Right atrium auricular region (tissue), 2 donors: ENCODE measurements at regions not wholly inside any gene's neighbourhood (a gene's known extent, or its start where the extent isn't known, plus 50 kb on each side); places are given as distances from the start of the nearest gene placed in this dataset.

ENCODE experiments used
- DNase-seq: peaks from one replicate; pipeline ENCODE4 v3.0.0-alpha.2; 2019; ENCODE audit warnings: low spot score
- H3K27ac ChIP-seq, 2 donors: fragments of 200-600 bp; sonication (generic); 1 replicate in 1 of 2; 2 replicates in 1 of 2; pipeline ENCODE4 v1.5.1; 2016 to 2019
- H3K27me3 ChIP-seq, 2 donors: fragments of 200-600 bp; sonication (generic); one replicate each; pipeline versions ENCODE4 v1.5.1 to v1.6.0; 2017 to 2019
- H3K36me3 ChIP-seq: fragments of 200-600 bp; sonication (generic); one replicate; pipeline ENCODE4 v1.5.1; 2016
- H3K4me1 ChIP-seq, 2 donors: fragments of 200-600 bp; sonication (generic); one replicate each; pipeline versions ENCODE4 v1.5.1 to v1.6.0; 2017 to 2019
- H3K4me3 ChIP-seq, 2 donors: fragments of 200-600 bp; sonication (generic); 1 replicate in 1 of 2; 2 replicates in 1 of 2; pipeline ENCODE4 v1.5.1; 2017 to 2019; ENCODE audit warnings: mild to moderate bottlenecking in 1 of 2, moderate library complexity in 1 of 2
- H3K9me3 ChIP-seq, 2 donors: fragments of 200-600 bp; sonication (generic); one replicate each; pipeline ENCODE4 v1.5.1; 2019
- TF ChIP-seq, protein P1 (sequence below), 2 donors: fragments of 200-600 bp; sonication (generic); IDR thresholded peaks; one replicate each; pipeline ENCODE4 v1.5.1; 2019; ENCODE audit warnings: antibody characterized with exemption in 2 of 2

DNA sequence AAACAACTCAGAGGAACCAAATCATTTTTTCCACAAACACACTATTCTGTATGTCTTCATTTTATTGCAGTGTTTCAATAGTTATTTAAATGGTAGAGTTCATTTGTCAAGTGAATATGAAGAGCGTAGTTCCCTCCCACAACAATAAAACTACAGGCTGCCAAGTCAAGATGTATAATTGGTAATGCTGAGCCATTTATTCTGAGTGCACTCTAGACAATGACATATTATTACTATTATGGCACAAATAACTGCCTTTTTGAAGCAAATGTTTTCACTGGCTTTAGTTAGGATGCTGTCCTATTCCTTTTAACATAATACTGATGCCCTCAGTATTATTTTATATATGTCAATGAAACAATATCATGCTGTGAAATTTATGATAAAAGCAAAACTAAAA is 102.7 kb upstream of the PCDH15 start:
- no peaks in the 10 kb centered on the region for H3K9me3 ChIP-seq
- no peaks in the 10 kb centered on the region for H3K27me3 ChIP-seq
- H3K4me1 ChIP-seq: no peaks in the 10 kb centered on the region
- DNase-seq: no peak
- TF ChIP-seq, protein P1, sequence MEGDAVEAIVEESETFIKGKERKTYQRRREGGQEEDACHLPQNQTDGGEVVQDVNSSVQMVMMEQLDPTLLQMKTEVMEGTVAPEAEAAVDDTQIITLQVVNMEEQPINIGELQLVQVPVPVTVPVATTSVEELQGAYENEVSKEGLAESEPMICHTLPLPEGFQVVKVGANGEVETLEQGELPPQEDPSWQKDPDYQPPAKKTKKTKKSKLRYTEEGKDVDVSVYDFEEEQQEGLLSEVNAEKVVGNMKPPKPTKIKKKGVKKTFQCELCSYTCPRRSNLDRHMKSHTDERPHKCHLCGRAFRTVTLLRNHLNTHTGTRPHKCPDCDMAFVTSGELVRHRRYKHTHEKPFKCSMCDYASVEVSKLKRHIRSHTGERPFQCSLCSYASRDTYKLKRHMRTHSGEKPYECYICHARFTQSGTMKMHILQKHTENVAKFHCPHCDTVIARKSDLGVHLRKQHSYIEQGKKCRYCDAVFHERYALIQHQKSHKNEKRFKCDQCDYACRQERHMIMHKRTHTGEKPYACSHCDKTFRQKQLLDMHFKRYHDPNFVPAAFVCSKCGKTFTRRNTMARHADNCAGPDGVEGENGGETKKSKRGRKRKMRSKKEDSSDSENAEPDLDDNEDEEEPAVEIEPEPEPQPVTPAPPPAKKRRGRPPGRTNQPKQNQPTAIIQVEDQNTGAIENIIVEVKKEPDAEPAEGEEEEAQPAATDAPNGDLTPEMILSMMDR (IDR thresholded peaks at IDR 0.05): no peak
- H3K27ac ChIP-seq: no peak overlapping the region
- H3K36me3 ChIP-seq: no peaks in the 10 kb centered on the region
- no peak overlapping the region for H3K4me3 ChIP-seq

- Histone ChIP-seq H3K27ac (no peak overlapping the region), H3K36me3 (no peaks in the 10 kb centered on the region), H3K27me3 (no peaks in the 10 kb centered on the region), H3K4me3 (no peak overlapping the region), H3K4me1 (no peaks in the 10 kb centered on the region), H3K9me3 (no peaks in the 10 kb centered on the region)
- no peak for DNase-seq
- TF ChIP-seq, protein P1 (IDR thresholded peaks at IDR 0.05): no peak
Measured at GRCh38 chr10:54900584-54900983, 99.6 kb upstream of the PCDH15 start.

GRCh38 chr10:54880996-54881395 is 80.0 kb upstream of the PCDH15 start:
- Histone ChIP-seq H3K27me3 (no peaks in the 10 kb centered on the region), H3K9me3 (no peaks in the 10 kb centered on the region), H3K27ac (no peak overlapping the region), H3K4me3 (no peak overlapping the region), H3K4me1 (no peaks in the 10 kb centered on the region), H3K36me3 (no peaks in the 10 kb centered on the region)
- TF ChIP-seq, protein P1 (IDR thresholded peaks at IDR 0.05): no peak
- no peak for DNase-seq

GRCh38 chr10:54869022-54869421 is 68.0 kb upstream of the PCDH15 start:
- TF ChIP-seq, protein P1 (IDR thresholded peaks at IDR 0.05): no peak
- H3K4me1 ChIP-seq: no peaks in the 10 kb centered on the region
- DNase-seq: no peak
- H3K4me3 ChIP-seq: no peak overlapping the region
- no peaks in the 10 kb centered on the region for H3K9me3 ChIP-seq
- H3K27me3 ChIP-seq: no peaks in the 10 kb centered on the region
- H3K27ac ChIP-seq: peak overlapping the region in 1 of 2 donors; percentile 20
- no peaks in the 10 kb centered on the region for H3K36me3 ChIP-seq

GRCh38 chr10:54866666-54867065 is 65.6 kb upstream of the PCDH15 start:
- H3K36me3 ChIP-seq: no peaks in the 10 kb centered on the region
- no peaks in the 10 kb centered on the region for H3K4me1 ChIP-seq
- no peak overlapping the region for H3K4me3 ChIP-seq
- no peak overlapping the region for H3K27ac ChIP-seq
- DNase-seq: no peak
- TF ChIP-seq, protein P1 (IDR thresholded peaks at IDR 0.05): no peak
- no peaks in the 10 kb centered on the region for H3K27me3 ChIP-seq
- H3K9me3 ChIP-seq: no peaks in the 10 kb centered on the region

- Histone ChIP-seq H3K4me3 (no peak overlapping the region), H3K4me1 (no peaks in the 10 kb centered on the region), H3K27ac (no peak overlapping the region), H3K36me3 (no peaks in the 10 kb centered on the region), H3K9me3 (no peaks in the 10 kb centered on the region), H3K27me3 (no peaks in the 10 kb centered on the region)
- no peak for DNase-seq
- TF ChIP-seq, protein P1 (IDR thresholded peaks at IDR 0.05): no peak
Measured at GRCh38 chr10:54854843-54855242, 53.8 kb upstream of the PCDH15 start.
